ENCODE measurements at regions not wholly inside any gene's neighbourhood (a gene's known extent, or its start where the extent isn't known, plus 50 kb on each side); places are given as distances from the start of the nearest gene placed in this dataset.

DNA sequence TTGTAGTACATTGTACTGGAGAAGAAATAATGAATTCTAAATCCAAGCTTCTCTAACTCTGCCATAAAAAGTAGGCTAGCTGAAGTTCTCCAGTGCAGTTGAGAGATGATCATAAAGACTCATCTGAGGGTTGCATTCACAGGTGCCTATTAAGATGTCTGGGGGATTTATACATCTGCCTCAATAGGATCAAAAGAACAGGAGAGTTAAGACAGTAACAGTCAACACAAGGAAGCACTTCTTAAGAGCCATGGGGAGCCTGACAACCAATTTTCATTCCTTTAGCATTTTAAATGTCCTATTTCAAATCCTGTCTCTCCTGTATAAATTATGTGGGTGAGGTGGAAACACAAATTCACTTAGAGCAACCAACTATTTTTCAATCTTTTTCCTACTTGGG, 432.4 kb upstream of the NWD2 start:
- DNase-seq (ENCODE audit: insufficient read length, low spot score) = no peak
- TF ChIP-seq, protein P1, sequence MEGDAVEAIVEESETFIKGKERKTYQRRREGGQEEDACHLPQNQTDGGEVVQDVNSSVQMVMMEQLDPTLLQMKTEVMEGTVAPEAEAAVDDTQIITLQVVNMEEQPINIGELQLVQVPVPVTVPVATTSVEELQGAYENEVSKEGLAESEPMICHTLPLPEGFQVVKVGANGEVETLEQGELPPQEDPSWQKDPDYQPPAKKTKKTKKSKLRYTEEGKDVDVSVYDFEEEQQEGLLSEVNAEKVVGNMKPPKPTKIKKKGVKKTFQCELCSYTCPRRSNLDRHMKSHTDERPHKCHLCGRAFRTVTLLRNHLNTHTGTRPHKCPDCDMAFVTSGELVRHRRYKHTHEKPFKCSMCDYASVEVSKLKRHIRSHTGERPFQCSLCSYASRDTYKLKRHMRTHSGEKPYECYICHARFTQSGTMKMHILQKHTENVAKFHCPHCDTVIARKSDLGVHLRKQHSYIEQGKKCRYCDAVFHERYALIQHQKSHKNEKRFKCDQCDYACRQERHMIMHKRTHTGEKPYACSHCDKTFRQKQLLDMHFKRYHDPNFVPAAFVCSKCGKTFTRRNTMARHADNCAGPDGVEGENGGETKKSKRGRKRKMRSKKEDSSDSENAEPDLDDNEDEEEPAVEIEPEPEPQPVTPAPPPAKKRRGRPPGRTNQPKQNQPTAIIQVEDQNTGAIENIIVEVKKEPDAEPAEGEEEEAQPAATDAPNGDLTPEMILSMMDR (IDR thresholded peaks at IDR 0.05; ENCODE audit: insufficient read depth, missing control alignments) = no peak
- no peak for FAIRE-seq

DNA sequence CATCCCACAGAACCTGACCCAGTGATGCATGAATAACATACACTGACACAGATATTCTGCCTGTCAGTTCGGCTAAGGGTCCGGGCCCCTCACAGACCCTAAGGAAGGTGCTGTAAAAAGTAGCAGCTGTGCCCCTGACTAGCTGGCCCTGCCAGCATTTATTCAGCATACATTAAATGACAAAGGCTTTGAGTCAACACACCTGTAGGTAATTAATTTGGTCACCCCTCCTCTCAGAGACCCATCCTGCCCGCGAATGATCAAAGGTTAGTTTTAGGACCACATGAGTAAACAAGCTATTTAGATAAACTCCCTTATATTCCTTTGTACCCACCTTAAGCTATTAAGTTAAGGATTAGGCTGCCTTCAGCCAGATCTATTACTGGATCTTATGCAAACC, 429.0 kb upstream of the NWD2 start:
- DNase-seq (ENCODE audit: insufficient read length, low spot score) (no peak), FAIRE-seq (no peak)
- TF ChIP-seq, protein P1 (IDR thresholded peaks at IDR 0.05; ENCODE audit: insufficient read depth, missing control alignments) = no peak

DNA sequence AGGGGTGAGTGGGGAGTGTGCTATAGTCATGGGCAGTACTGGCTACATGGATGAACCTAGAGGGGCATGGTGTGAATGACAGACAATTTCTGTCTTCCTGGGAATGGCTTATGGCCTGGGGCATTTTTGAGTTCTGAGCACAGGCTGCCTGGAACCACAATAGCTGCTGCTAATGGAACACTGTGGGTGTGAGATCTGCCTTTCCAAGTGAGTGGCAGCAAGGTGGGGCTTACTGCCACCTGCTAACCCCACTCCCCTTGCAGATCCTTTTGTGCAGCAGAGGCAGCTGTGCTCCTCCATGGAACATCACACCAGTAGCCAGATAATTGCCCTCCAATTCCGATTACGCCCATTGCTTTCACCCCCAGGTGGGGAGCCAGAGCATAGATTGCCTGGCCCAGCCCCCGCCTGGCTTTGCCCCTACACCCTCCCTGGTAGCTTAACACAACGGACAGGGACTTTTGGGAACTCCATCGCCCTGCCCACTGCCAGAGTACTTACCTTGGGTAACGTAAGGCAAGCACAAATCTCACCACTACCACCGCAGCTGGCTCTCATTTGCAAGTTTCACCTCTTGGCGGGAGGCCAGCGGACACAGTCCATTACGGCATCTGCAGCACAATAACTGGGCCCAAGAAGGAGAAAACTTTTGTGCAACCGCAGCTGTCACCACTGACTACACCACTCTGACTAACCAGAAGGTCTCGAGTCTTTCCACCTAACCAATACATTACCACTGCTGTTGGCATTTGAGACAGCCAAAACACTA, 421.2 kb upstream of the NWD2 start:
- TF ChIP-seq, protein P1 (IDR thresholded peaks at IDR 0.05; ENCODE audit: insufficient read depth, missing control alignments) = no peak
- DNase-seq (ENCODE audit: insufficient read length, low spot score) (no peak), FAIRE-seq (no peak)

DNA sequence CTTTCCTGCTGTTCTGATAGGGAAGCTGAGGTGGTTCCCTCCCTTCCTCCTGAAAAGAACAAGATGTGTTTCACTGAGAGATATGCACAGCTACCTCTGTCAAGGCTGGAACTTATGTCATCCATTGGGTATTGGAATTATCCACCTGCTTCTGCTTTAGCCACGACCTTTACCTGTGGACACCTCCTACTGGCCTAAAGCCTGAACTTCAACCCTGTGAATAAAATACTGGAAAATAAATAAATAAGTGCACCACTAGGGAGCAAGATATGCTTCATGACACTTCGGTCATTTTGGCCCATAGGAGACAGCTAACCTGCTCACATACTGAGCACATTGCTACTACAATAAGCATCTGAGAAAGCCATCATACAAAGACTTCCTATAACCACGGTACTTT, 419.9 kb upstream of the NWD2 start:
- no peak for DNase-seq (ENCODE audit: insufficient read length, low spot score)
- TF ChIP-seq, protein P1 (IDR thresholded peaks at IDR 0.05; ENCODE audit: insufficient read depth, missing control alignments) = no peak
- no peak for FAIRE-seq

DNA sequence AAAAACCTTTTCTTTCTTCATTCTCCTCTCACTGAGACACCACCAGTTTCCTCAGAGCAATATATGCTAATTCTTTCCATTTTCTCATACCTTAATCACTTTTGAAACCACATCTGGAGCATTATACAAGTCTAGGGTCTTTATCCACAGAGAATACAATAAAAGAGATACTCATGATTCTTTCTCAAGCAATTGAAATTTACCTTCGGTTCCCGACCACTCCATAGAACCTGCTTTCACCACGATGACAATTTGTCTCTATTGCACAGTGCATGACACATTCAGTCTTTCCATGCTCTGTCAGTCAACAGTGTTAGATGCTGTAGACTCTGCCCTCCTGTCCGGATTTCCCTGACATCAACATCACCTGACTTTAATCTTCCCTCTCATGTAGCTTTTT, 409.3 kb upstream of the NWD2 start:
- no peak for FAIRE-seq
- TF ChIP-seq, protein P1 (IDR thresholded peaks at IDR 0.05; ENCODE audit: insufficient read depth, missing control alignments) = no peak
- no peak for DNase-seq (ENCODE audit: insufficient read length, low spot score)

DNA sequence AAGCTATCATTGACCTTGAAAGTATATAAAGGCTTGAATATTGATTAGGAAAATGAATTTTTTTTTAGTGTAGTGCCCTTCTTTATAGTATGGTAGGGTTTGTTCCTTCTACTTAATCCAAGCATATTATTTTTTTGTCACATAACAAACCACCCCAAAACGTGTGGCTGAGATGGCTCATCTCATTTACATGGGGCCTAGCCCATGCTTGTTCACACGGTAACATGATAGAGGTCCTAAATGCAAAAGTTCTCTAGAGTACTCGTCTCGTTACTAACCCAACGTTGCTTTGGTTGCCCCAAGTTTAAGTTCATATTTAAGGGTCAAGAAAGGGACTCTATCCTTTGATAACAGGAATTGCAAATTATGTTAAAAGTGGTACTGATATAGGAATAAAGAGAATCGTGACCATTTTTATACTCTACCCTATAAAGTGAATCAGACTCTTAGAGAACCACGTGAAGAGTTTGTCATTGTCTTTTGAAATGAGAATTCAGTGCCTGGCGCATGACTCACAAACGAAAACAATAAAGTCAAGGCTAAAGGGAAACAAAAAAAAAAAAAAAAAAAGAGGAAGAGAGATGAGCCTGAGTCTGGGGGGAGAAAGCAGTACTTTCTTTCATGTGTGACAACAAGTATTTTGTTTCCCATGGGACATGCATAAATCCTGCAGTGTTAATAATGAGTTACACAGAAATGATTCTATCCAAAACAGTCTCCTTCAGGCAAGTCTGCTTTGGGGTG, 402.8 kb upstream of the NWD2 start:
- TF ChIP-seq, protein P1 (IDR thresholded peaks at IDR 0.05; ENCODE audit: insufficient read depth, missing control alignments) = no peak
- no peak for DNase-seq (ENCODE audit: insufficient read length, low spot score)
- FAIRE-seq = no peak

- TF ChIP-seq, protein P1 (IDR thresholded peaks at IDR 0.05; ENCODE audit: insufficient read depth, missing control alignments) = no peak
- FAIRE-seq = no peak
These were observed 400.1 kb upstream of the NWD2 start for GRCh38 chr4:36844448-36844847.

More at GRCh38 chr4:36844448-36844847, 400.1 kb upstream of the NWD2 start:
- DNase-seq (ENCODE audit: insufficient read length, low spot score) = no peak

All from D721Med (cell line).